ENCODE measurements at regions not wholly inside any gene's neighbourhood (a gene's known extent, or its start where the extent isn't known, plus 50 kb on each side); places are given as distances from the start of the nearest gene placed in this dataset.
A peak's percentile ranks its signal among the peaks of the same experiment; 100 is the strongest.
"Not testable (repeated sequence)": the region's sequence is repeated elsewhere in the genome, so short reads cannot be mapped to it uniquely, and the experiment has no call there.

- intact Hi-C loops (cut with DNase I) = loop anchor here in 4 of 10 donors (5.0 to 10.0 kb wide), 3 partner anchors 95 to 107 kb away; no protein-coding TSS in a partner anchor
These were observed 53.7 kb upstream of the ST3GAL6 start for GRCh38 chr3:98709441-98709840.

DNA sequence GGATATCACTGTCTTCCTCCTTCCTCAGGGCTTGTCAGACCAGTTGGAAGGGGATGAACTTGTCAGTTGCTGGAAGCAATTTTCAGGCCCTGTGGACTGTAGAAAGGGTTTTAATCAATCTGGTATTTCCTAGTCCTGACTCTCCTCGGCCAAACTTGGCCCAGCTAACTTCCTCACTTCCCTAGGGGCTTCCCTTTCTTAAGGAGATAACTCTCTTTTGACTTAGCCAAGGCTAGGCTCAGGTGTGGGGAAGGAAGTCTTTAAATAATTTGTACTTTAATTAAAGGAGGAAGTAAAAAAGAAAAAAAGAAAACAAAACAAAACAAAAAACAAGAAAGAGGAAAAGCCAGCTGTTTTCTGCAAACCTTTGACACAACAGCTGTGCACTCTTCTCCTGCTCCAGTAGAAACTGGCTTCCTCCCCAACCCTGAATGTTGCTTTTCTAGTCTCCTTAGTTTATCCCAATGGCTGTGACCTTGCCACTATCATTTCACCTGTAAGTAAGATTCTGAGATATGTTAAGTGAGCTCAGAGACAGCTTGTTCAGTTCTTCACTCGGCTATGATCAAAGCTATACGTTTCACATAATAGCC lies 53.0 kb upstream of the ST3GAL6 start:
- ATAC-seq = peak; percentile 52 to 81 (median 68)
- H3K4me3 ChIP-seq = no peak overlapping the region
- no peaks in the 10 kb centered on the region for H3K27me3 ChIP-seq
- peaks cover 0 to 28% (median 11%) of the 10 kb centered on the region in 12 donors for H3K4me1 ChIP-seq
- no peaks in the 10 kb centered on the region for H3K36me3 ChIP-seq
- peak overlapping the region in 4 of 12 donors; percentile 6 to 56 (median 25) for H3K27ac ChIP-seq
- intact Hi-C loops (cut with DNase I) = no loop called here
- DNase-seq = no peak
- TF ChIP-seq, protein P1, sequence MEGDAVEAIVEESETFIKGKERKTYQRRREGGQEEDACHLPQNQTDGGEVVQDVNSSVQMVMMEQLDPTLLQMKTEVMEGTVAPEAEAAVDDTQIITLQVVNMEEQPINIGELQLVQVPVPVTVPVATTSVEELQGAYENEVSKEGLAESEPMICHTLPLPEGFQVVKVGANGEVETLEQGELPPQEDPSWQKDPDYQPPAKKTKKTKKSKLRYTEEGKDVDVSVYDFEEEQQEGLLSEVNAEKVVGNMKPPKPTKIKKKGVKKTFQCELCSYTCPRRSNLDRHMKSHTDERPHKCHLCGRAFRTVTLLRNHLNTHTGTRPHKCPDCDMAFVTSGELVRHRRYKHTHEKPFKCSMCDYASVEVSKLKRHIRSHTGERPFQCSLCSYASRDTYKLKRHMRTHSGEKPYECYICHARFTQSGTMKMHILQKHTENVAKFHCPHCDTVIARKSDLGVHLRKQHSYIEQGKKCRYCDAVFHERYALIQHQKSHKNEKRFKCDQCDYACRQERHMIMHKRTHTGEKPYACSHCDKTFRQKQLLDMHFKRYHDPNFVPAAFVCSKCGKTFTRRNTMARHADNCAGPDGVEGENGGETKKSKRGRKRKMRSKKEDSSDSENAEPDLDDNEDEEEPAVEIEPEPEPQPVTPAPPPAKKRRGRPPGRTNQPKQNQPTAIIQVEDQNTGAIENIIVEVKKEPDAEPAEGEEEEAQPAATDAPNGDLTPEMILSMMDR (IDR thresholded peaks at IDR 0.05) = no peak
- TF ChIP-seq POLR2A (IDR thresholded peaks at IDR 0.05) = no peak
- no peaks in the 10 kb centered on the region for H3K9me3 ChIP-seq
- WGBS, 4 donors = 38 to 52% (median 43%) methylated on average over 3 of the region's 3 CpGs

More at GRCh38 chr3:98709441-98709840, 53.7 kb upstream of the ST3GAL6 start:
- Histone ChIP-seq H3K36me3 (no peaks in the 10 kb centered on the region), H3K4me1 (peaks cover 0 to 28% (median 11%) of the 10 kb centered on the region in 12 donors), H3K4me3 (no peak overlapping the region), H3K27me3 (no peaks in the 10 kb centered on the region), H3K27ac (peak overlapping the region in 3 of 12 donors; percentile 14 to 56 (median 36)), H3K9me3 (no peaks in the 10 kb centered on the region)
- 59 to 74% (median 66%) methylated on average over 1 of the region's 1 CpG for WGBS, 4 donors
- ATAC-seq = peak in 1 of 4 donors; percentile 38
- DNase-seq = no peak
- TF ChIP-seq, protein P1 (IDR thresholded peaks at IDR 0.05) = no peak
- TF ChIP-seq POLR2A (IDR thresholded peaks at IDR 0.05) = no peak

GRCh38 chr3:98711426-98711825 lies 51.7 kb upstream of the ST3GAL6 start:
- DNase-seq = no peak
- H3K9me3 ChIP-seq = no peaks in the 10 kb centered on the region
- no peaks in the 10 kb centered on the region for H3K27me3 ChIP-seq
- intact Hi-C loops (cut with DNase I) = no loop called here
- H3K36me3 ChIP-seq = peaks cover 0 to 2% (median 0%) of the 10 kb centered on the region in 9 donors
- peaks cover 0 to 23% (median 11%) of the 10 kb centered on the region in 12 donors for H3K4me1 ChIP-seq
- no peak overlapping the region for H3K4me3 ChIP-seq
- no peak for TF ChIP-seq POLR2A (IDR thresholded peaks at IDR 0.05)
- TF ChIP-seq, protein P1 (IDR thresholded peaks at IDR 0.05) = no peak
- ATAC-seq = no peak
- H3K27ac ChIP-seq = no peak overlapping the region
- 80 to 95% (median 89%) methylated on average over 2 of the region's 2 CpGs for WGBS, 4 donors

DNA sequence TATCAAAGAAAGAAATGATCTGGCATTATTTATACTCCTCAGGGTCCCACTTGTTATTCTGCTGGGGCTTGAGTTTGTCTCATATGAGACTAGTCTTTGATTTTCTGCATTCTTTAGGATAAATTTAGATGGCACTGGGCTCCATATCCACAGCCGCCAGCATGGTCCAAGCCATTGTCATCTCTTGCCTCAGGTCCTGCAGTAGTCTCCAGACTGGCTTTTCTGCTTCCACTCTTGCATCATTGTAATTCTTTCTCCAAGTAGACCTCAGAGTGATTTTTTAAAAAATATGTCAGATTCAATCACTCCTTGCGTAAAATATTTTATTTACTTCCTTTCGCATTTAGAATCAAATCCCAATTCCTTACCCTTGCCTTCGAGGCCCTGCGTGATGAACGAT lies 50.4 kb upstream of the ST3GAL6 start:
- no peak for TF ChIP-seq POLR2A (IDR thresholded peaks at IDR 0.05)
- TF ChIP-seq, protein P1 (IDR thresholded peaks at IDR 0.05) = no peak
- peaks cover 0 to 2% (median 0%) of the 10 kb centered on the region in 9 donors for H3K36me3 ChIP-seq
- no peak overlapping the region for H3K4me3 ChIP-seq
- intact Hi-C loops (cut with DNase I) = no loop called here
- no peaks in the 10 kb centered on the region for H3K27me3 ChIP-seq
- ATAC-seq = no peak
- no peak for DNase-seq
- 96 to 98% (median 97%) methylated on average over 6 of the region's 6 CpGs for WGBS, 4 donors
- no peaks in the 10 kb centered on the region for H3K9me3 ChIP-seq
- H3K4me1 ChIP-seq = peaks cover 0 to 23% (median 11%) of the 10 kb centered on the region in 12 donors
- no peak overlapping the region for H3K27ac ChIP-seq

- H3K27ac ChIP-seq; ATAC-seq; H3K9me3 ChIP-seq; H3K27me3 ChIP-seq; H3K36me3 ChIP-seq; H3K4me3 ChIP-seq; DNase-seq; intact Hi-C loops (cut with DNase I): not testable (repeated sequence)
- peaks cover 0 to 23% (median 11%) of the 10 kb centered on the region in 12 donors for H3K4me1 ChIP-seq
- WGBS, 4 donors = 94 to 97% (median 95%) methylated on average over 5 of the region's 5 CpGs
These were observed 49.8 kb upstream of the ST3GAL6 start for GRCh38 chr3:98713332-98713731.
